Activated CD8-positive, alpha-beta memory T cell treated with anti-CD3 and anti-CD28 coated beads, Interleukin-2, amount 10 ng/mL, durations not matched to agents 7 days and 5 days (primary cell): ENCODE measurements at regions not wholly inside any gene's neighbourhood (a gene's known extent, or its start where the extent isn't known, plus 50 kb on each side); places are given as distances from the start of the nearest gene placed in this dataset.
"Not testable (repeated sequence)": the region's sequence is repeated elsewhere in the genome, so short reads cannot be mapped to it uniquely, and the experiment has no call there.

Experiments used
- ATAC-seq: fragments of 150-1000 bp; cut with Tn5 transposase; one replicate; pipeline ENCODE4 v1.10.0; 2021; ENCODE audit warnings: moderate library complexity
- CTCF ChIA-PET: fragments of 350-600 bp; sonication (Branson Sonifier 250); formaldehyde crosslinking; loops from one replicate; lab custom pipeline; 2021; ENCODE audit warnings: antibody characterized with exemption; lab: Charles Lee
- DNase-seq: peaks from one replicate; pipeline ENCODE4 v3.0.0-alpha.2; 2020
- H3K27ac Mint-ChIP-seq: one replicate; pipeline ENCODE4 v1.8.0; 2021; ENCODE audit warnings: mild to moderate bottlenecking, mixed read lengths
- H3K27me3 Mint-ChIP-seq: one replicate; pipeline ENCODE4 v1.8.0; 2021; ENCODE audit warnings: mixed read lengths
- H3K36me3 Mint-ChIP-seq: one replicate; pipeline ENCODE4 v1.8.0; 2021; ENCODE audit warnings: mild to moderate bottlenecking, mixed read lengths
- H3K4me1 Mint-ChIP-seq: one replicate; pipeline ENCODE4 v1.8.0; 2021; ENCODE audit warnings: mixed read lengths
- H3K4me3 Mint-ChIP-seq: one replicate; pipeline ENCODE4 v1.8.0; 2021; ENCODE audit warnings: mild to moderate bottlenecking, moderate library complexity, mixed read lengths
- H3K9me3 Mint-ChIP-seq: one replicate; pipeline ENCODE4 v1.8.0; 2022; ENCODE audit warnings: low read depth, mixed read lengths

GRCh38 chr5:92676215-92677165 is 904.5 kb downstream of the NR2F1-AS1 start:
- Mint-ChIP-seq H3K9me3 (no peaks in the 10 kb centered on the region), H3K27me3 (no peaks in the 10 kb centered on the region), H3K36me3 (no peaks in the 10 kb centered on the region), H3K4me3 (no peak overlapping the region), H3K4me1 (no peaks in the 10 kb centered on the region), H3K27ac (no peak overlapping the region)
- ATAC-seq (no peak), DNase-seq (no peak)
- CTCF ChIA-PET: no interaction called here

DNA sequence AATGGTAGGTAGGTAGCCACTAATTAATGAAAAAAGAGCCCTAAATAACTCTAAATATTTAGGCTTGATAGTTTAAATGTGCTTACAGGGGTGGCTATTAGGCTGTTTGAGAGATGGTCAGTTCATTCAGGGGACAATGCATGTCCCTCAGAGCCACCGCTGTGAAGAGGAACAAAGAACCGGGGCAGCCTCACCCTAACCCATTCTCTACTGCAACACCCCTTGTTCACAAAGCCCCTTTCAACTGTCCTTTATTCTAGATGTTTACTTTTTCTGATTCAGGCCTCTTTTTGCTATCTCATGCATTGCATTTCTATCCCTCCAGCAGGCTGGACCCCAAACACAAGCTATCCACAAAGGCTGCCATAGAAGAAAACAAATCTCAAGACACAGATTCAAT is 906.7 kb downstream of the NR2F1-AS1 start:
- ATAC-seq (no peak), DNase-seq (no peak)
- CTCF ChIA-PET: no interaction called here
- H3K4me3 Mint-ChIP-seq: no peak overlapping the region
- H3K4me1 Mint-ChIP-seq: no peaks in the 10 kb centered on the region
- H3K36me3 Mint-ChIP-seq: no peaks in the 10 kb centered on the region
- H3K27ac Mint-ChIP-seq: no peak overlapping the region
- no peaks in the 10 kb centered on the region for H3K27me3 Mint-ChIP-seq
- no peaks in the 10 kb centered on the region for H3K9me3 Mint-ChIP-seq

DNA sequence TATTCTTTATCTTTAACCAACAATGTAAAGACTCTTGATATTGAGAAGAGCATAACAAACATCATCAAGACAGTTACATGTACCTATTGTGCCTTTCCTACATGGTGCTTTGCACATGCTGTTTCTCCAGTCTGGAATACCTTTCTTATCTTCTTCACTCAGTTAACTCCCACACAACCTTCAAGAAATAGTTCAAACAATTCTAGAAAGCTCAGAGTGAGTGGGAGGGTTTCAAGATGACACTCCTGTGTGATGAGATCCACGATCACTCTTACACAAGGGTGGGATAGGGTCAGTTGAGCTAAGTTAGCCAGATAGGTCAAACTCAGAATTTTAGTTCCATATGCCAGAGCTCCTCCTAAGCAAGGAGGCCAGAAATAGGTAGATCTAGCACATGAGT is 915.5 kb downstream of the NR2F1-AS1 start:
- Mint-ChIP-seq H3K9me3 (peaks cover 12% of the 10 kb centered on the region), H3K4me3 (no peak overlapping the region), H3K27me3 (no peaks in the 10 kb centered on the region), H3K27ac (no peak overlapping the region), H3K36me3 (no peaks in the 10 kb centered on the region), H3K4me1 (no peaks in the 10 kb centered on the region)
- DNase-seq (no peak), ATAC-seq (no peak)
- CTCF ChIA-PET: no interaction called here

DNA sequence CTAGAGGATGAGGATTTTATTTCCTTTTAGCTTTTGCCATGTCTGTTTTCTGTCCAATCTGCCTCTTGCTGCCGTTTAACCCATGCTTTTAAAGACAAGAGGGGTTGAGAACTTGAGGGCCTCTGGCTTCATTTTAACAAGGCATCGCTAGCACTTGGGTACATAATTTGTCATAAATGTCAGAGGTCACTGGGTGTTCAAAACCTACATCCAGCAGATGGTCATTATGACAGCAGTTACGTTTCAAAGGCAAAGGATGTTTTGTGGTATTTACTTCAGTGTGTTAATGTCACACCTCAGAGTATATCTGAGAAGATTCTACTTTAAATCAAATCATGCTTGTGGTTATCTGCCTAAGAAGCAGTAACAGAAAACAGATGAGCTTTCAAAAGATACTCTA is 918.3 kb downstream of the NR2F1-AS1 start:
- DNase-seq (no peak), ATAC-seq (no peak)
- Mint-ChIP-seq H3K4me3 (no peak overlapping the region), H3K9me3 (peaks cover 6% of the 10 kb centered on the region), H3K27ac (no peak overlapping the region), H3K4me1 (no peaks in the 10 kb centered on the region), H3K36me3 (no peaks in the 10 kb centered on the region), H3K27me3 (no peaks in the 10 kb centered on the region)
- CTCF ChIA-PET: no interaction called here

- Mint-ChIP-seq H3K4me1 (no peaks in the 10 kb centered on the region), H3K27me3 (no peaks in the 10 kb centered on the region), H3K27ac (no peak overlapping the region), H3K4me3 (no peak overlapping the region), H3K9me3 (peaks cover 3% of the 10 kb centered on the region), H3K36me3 (no peaks in the 10 kb centered on the region)
- DNase-seq (no peak), ATAC-seq (no peak)
- CTCF ChIA-PET: no interaction called here
Measured at GRCh38 chr5:92659246-92659645, 921.8 kb downstream of the NR2F1-AS1 start.

DNA sequence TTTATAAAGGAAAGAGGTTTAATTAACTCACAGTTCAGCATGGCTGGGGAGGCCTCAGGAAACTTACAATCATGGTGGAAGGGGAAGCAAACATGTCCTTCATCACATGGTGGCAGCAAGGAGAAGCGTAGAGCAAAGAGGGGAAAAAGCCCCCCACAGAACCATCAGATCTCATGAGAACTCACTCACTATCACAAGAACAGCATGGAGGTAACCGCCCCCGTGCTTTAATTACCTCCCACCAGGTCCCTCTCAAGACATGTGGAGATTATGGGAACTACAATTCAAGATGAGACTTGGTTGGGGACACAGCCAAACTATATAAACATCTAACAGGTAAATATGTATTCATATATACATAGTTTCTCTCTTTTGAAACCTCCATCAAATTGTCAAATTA is 926.4 kb downstream of the NR2F1-AS1 start:
- DNase-seq, H3K27ac Mint-ChIP-seq, CTCF ChIA-PET, H3K4me1 Mint-ChIP-seq, H3K36me3 Mint-ChIP-seq, ATAC-seq, H3K4me3 Mint-ChIP-seq, H3K9me3 Mint-ChIP-seq, H3K27me3 Mint-ChIP-seq: not testable (repeated sequence)

DNA sequence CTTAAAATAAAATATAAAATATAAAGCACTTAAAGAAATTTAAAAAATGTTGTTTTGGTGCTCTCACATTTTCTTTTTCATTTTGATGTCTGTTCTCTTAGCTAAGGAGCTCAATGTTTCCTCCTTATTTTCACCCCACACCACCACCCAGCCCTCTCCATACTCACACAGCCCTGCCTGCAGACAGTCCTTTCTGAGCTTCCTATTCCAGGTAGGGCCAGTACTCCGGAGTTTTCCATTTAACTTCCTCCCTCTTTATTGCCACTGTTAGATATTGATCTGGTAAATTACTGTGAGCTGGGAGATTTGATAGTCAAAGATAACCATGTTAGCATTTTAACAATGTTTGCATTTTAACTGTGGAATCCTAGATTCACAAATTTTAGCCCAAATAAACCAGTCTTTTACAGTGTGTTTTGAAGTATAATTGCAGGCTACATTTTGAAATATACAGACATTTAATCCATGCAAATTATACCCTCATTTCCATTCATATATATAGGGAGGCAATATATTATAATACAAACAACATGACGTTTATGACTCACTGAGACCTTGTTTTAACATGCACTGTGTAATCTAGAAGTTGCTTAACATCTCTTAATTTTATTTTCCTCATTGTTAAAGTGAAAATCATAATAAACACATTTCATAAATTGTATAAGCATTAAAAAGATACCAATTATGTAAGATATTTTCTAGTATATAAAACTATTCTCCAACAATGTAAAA is 927.1 kb downstream of the NR2F1-AS1 start:
- no peaks in the 10 kb centered on the region for H3K4me1 Mint-ChIP-seq
- H3K27me3 Mint-ChIP-seq: no peaks in the 10 kb centered on the region
- no peak overlapping the region for H3K4me3 Mint-ChIP-seq
- peaks cover 2% of the 10 kb centered on the region for H3K9me3 Mint-ChIP-seq
- H3K27ac Mint-ChIP-seq: no peak overlapping the region
- H3K36me3 Mint-ChIP-seq: no peaks in the 10 kb centered on the region
- no peak for ATAC-seq
- no peak for DNase-seq
- CTCF ChIA-PET: no interaction called here

GRCh38 chr5:92652756-92653155 is 928.3 kb downstream of the NR2F1-AS1 start:
- Mint-ChIP-seq H3K27me3 (no peaks in the 10 kb centered on the region), H3K36me3 (no peaks in the 10 kb centered on the region), H3K9me3 (peaks cover 2% of the 10 kb centered on the region), H3K4me1 (no peaks in the 10 kb centered on the region), H3K4me3 (no peak overlapping the region), H3K27ac (no peak overlapping the region)
- ATAC-seq (no peak), DNase-seq (no peak)
- CTCF ChIA-PET: no interaction called here

GRCh38 chr5:92644266-92644886 is 936.6 kb downstream of the NR2F1-AS1 start:
- no peak for DNase-seq
- H3K27ac Mint-ChIP-seq: no peak overlapping the region
- no peak overlapping the region for H3K4me3 Mint-ChIP-seq
- H3K27me3 Mint-ChIP-seq: no peaks in the 10 kb centered on the region
- H3K4me1 Mint-ChIP-seq: no peaks in the 10 kb centered on the region
- no peaks in the 10 kb centered on the region for H3K9me3 Mint-ChIP-seq
- CTCF ChIA-PET: no interaction called here
- no peaks in the 10 kb centered on the region for H3K36me3 Mint-ChIP-seq
- ATAC-seq: no peak

DNA sequence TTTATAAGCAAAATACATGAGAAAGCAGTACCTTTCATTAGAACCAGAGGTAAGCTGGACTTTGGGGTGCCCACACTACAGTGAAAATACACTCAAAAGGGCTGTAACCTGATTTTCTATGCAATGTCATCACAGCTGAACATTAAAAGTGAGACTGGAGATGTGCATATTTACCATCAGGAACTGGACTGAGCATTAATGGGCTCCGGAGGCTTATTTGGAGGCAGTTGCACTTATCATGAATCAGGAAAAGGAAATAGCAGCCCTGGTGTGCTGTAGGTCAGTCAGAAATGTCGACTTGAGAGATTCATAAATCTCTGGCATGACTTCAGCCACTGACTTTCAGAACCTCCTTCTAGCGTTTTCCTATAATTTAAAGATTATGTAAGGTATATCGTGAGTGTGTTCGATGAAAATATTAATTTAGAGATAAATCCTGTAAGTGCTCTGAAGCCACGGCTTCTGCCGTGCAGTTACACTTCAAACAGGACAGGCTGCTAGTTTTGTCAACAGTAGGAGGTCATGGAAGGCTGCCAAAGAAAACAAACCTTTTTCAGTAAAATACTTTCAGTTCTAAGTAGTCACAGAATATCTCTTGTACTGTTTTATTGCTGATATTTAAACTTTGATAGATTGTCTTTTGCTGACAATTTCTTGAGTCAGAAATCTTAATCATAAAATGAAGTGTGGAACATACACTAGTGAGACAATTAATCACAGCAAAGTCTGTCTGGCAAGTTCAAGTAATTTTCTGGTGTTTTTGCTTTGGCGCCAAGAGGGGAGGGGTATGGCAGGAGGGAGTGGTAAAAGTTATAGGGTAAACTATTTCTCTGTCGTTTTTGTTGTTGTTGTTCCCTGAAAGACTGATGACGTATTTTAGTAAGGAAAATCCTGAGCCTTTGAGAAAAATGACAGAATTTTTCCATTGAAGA is 939.7 kb downstream of the NR2F1-AS1 start:
- no peak for ATAC-seq
- H3K27me3 Mint-ChIP-seq: no peaks in the 10 kb centered on the region
- CTCF ChIA-PET: no interaction called here
- DNase-seq: no peak
- no peaks in the 10 kb centered on the region for H3K36me3 Mint-ChIP-seq
- H3K4me3 Mint-ChIP-seq: no peak overlapping the region
- no peaks in the 10 kb centered on the region for H3K9me3 Mint-ChIP-seq
- H3K27ac Mint-ChIP-seq: no peak overlapping the region
- H3K4me1 Mint-ChIP-seq: no peaks in the 10 kb centered on the region

DNA sequence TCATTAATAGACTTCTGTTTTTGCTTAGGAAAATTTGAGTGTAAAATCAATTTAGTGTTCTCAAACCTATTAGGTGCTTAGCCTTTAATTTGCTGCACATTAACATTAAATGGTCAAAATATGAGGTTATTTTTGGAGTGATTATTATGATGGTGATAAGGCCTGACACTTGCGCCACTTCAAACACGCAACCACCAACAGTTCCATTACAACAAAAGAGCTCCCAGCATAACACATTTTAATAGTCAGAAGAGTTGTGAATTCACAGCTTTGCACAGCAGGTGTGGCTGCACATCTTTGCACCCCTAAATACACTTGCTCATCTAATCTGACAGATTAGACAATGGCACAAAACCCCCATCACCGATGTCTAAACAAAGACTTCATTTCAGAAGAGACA is 940.7 kb downstream of the NR2F1-AS1 start:
- H3K27ac Mint-ChIP-seq: no peak overlapping the region
- H3K36me3 Mint-ChIP-seq: no peaks in the 10 kb centered on the region
- H3K27me3 Mint-ChIP-seq: no peaks in the 10 kb centered on the region
- H3K9me3 Mint-ChIP-seq: no peaks in the 10 kb centered on the region
- CTCF ChIA-PET: no interaction called here
- DNase-seq (no peak), ATAC-seq (no peak)
- no peaks in the 10 kb centered on the region for H3K4me1 Mint-ChIP-seq
- H3K4me3 Mint-ChIP-seq: no peak overlapping the region

- Mint-ChIP-seq H3K27me3 (no peaks in the 10 kb centered on the region), H3K4me1 (no peaks in the 10 kb centered on the region), H3K36me3 (no peaks in the 10 kb centered on the region), H3K4me3 (no peak overlapping the region), H3K27ac (no peak overlapping the region), H3K9me3 (peaks cover 4% of the 10 kb centered on the region)
- CTCF ChIA-PET: no interaction called here
- DNase-seq (no peak), ATAC-seq (no peak)
Measured at GRCh38 chr5:92637960-92638359, 943.1 kb downstream of the NR2F1-AS1 start.

- Mint-ChIP-seq H3K4me1 (no peaks in the 10 kb centered on the region), H3K27me3 (no peaks in the 10 kb centered on the region), H3K9me3 (peaks cover 4% of the 10 kb centered on the region), H3K4me3 (no peak overlapping the region), H3K36me3 (no peaks in the 10 kb centered on the region), H3K27ac (no peak overlapping the region)
- ATAC-seq: no peak
- no peak for DNase-seq
- CTCF ChIA-PET: no interaction called here
Measured at GRCh38 chr5:92637247-92637646, 943.8 kb downstream of the NR2F1-AS1 start.
